Stimulated activated CD4-positive, alpha-beta T cell treated with anti-CD3 and anti-CD28 coated beads, Interleukin-1b, Interleukin-23, amount 100 ng/mL, for 48 hours (primary cell): ENCODE measurements at regions not wholly inside any gene's neighbourhood (a gene's known extent, or its start where the extent isn't known, plus 50 kb on each side); places are given as distances from the start of the nearest gene placed in this dataset.

Experiments
- DNase-seq: peaks from one replicate; pipeline ENCODE4 v3.0.0-alpha.2; 2020

DNA sequence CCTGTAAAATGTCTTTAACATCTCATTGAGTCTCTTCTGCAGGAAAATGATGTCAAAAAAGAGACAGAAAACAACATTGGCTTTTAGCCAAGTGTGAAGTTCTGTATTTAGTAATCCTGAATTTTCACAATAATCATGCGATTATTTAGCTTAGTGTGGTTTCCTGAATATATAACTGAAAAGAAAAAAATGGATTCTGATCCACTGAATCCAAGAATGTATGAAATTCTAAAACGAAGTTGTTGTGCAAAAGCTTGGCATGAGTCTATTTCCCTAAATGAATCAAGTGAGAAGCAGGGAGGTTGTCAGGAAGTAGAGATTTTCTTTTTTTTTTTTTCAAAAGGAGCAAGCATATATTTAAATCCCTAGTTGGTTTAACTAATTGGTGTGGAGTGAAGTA, 145.9 kb upstream of the CDH6 start:
- DNase-seq, result no peak

- DNase-seq, result no peak
These were observed 146.5 kb upstream of the CDH6 start for GRCh38 chr5:31047007-31047406.

- DNase-seq, result no peak
These were observed 157.1 kb upstream of the CDH6 start for GRCh38 chr5:31036411-31036810.

- no peak for DNase-seq
These were observed 160.2 kb upstream of the CDH6 start for GRCh38 chr5:31033295-31033694.

- no peak for DNase-seq
These were observed 163.6 kb upstream of the CDH6 start for GRCh38 chr5:31029925-31030324.

DNA sequence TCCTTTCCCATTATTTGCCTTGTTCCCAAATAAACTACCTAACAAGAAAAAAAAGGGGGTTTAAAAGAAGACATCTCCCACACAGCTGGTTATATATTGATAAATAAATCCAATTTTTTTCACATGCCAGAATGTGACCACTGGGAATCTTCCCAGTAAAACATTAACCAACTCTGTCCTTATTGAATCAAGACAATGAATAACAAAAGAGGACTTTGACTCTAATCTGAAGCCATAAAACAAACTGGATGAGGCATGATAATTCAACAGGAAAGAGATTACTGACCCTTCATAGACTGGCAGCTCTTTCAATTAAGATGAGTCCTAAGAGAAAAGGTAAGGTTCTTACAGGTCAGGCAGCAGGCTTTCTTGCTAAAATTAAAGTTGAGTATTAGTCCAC, 165.8 kb upstream of the CDH6 start:
- DNase-seq, result no peak

DNA sequence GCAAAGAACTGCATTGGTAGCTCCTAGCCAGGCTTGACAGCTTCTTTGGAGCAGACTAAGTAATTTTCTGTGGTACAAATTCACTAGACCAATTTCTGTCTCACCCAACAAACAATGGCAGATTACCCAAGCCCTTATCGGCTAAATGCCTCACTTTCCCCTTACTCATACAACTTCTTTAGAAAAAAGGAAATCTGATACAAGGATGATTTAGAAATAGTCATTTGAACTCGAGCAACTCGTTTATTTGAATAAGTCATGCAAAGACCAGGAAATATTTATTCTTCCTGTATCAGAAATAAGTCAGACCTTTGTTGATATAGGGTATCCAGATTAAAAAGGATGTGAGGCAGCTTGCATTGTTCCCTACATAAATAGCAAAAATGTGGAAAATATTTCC, 170.4 kb upstream of the CDH6 start:
- DNase-seq, result no peak

GRCh38 chr5:31021181-31021624, 172.3 kb upstream of the CDH6 start:
- DNase-seq, result no peak

DNA sequence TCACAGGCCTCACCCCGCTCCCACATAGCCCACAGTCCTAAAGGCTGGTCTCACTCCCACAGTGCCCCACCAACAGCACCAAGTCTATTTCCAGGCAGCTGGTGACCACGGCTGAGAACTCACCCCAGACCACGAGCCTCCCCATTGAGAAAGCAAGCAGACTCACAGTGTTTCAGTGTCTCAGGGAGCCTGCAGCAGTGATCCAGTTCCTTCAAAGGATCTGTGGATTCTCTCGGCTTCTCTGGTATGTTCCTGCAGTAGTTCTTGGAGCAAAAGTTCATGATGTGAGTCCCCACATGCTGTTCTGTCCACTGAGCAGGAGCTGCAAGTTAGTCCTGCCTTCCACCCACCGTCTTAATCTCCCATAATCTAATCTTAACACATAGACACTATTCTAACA, 185.3 kb upstream of the CDH6 start:
- no peak for DNase-seq

- no peak for DNase-seq
These were observed 185.8 kb upstream of the CDH6 start for GRCh38 chr5:31007672-31008071.

GRCh38 chr5:31000287-31000686, 193.2 kb upstream of the CDH6 start:
- no peak for DNase-seq

DNA sequence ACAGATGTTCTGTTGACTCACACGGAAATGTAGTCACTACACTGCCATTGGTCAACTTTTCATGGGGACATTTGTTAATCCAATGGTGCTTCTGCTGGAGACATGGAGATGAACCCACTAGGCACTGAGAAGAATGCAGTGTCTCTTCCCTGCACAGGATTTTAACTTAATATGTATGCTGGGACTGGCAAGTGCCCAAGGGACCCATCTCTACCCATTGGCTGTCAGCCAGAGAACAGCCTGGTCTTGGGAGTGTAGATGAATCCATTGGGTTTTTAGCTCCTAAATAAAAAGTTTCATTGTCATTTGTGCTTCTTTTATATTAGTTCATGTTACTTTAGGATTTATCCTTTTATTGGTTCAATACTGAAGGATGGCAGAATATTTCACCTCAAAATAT, 195.8 kb upstream of the CDH6 start:
- no peak for DNase-seq

DNA sequence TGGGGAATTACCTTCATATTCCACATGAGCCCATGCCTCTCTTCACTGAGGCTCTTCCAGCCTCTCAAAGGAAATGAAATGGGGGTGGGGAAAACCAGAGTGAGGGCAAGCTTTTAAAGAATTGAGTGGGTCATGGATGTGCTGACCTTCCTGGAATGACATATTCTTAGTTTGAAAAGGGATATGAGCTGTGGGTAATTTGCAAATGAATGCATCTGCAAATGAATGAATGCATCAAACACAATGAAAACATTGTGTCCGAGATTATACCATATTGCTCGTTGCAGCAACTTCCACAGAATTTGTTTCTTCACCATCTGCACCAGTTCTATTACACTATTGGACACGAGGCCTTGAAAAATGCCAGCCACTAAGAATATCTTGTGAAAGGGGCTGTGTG, 198.6 kb upstream of the CDH6 start:
- no peak for DNase-seq

- DNase-seq, result no peak
These were observed 199.3 kb upstream of the CDH6 start for GRCh38 chr5:30994176-30994575.

GRCh38 chr5:30991462-30991861, 202.0 kb upstream of the CDH6 start:
- no peak for DNase-seq

GRCh38 chr5:30981576-30981975, 211.9 kb upstream of the CDH6 start:
- DNase-seq, result no peak

- DNase-seq, result no peak
These were observed 224.5 kb upstream of the CDH6 start for GRCh38 chr5:30968971-30969370.

GRCh38 chr5:30960036-30960435, 233.4 kb upstream of the CDH6 start:
- DNase-seq, result no peak

DNA sequence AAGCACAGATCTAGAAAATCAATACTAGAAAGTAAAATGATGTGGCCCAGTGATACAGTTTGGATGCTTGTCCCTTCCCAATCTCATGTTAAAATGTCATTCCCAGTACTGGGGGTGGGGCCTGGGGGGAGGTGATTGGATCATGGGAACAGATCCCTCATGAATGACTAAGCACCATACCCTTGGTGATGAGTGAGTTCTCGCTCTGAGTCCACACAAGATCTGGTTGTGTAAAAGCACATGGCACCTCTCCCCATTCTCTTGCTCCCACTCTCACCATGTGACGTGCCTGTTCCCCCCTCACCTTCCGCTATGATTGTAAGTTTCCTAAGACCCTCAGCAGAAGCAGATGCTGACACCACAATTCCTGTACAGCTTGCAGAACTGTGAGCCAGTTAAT, 234.2 kb upstream of the CDH6 start:
- DNase-seq, result no peak

- DNase-seq, result no peak
These were observed 235.9 kb upstream of the CDH6 start for GRCh38 chr5:30957591-30957990.

- DNase-seq, result no peak
These were observed 237.2 kb upstream of the CDH6 start for GRCh38 chr5:30956251-30956650.

DNA sequence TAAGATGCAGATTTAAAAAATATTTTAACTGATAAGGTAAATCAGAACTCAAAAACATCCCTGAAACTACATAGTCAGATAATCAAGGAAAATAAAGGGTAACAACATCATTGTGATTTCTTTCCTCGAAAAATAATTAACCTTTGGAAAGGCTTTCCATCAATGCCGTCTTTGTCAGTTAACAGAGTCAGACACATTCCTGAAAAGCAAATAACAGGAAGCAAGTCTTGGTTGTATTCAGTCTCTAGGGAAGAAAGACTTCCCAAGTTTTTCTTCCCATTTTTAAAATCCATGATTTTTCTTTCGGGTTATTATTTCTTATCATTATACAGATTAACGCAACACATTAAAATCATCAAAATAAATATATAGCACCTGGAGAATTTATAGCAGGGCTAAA, 256.4 kb upstream of the CDH6 start:
- no peak for DNase-seq

DNA sequence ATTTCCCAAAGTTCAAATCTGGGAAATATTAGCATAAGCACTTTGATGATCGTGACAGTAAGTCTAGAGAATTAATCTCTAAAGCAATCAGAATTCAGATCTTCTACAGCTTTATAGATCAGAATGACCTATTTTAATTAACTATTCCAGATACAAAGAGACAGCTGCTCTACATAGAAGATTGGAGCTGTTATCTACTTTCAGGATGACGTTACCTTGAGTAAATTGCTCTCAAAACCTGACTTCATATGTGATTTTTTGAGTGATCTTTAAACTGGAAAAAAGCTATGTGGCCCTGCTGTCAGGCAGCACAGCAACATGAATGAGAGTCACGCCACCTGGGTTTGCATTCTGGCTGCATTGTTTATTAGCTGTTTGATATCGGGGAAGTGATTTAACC, 259.9 kb upstream of the CDH6 start:
- no peak for DNase-seq

- no peak for DNase-seq
These were observed 261.0 kb upstream of the CDH6 start for GRCh38 chr5:30932273-30933017.

- DNase-seq, result no peak
These were observed 262.8 kb upstream of the CDH6 start for GRCh38 chr5:30930736-30931135.
